ENCODE measurements at regions not wholly inside any gene's neighbourhood (a gene's known extent, or its start where the extent isn't known, plus 50 kb on each side); places are given as distances from the start of the nearest gene placed in this dataset.

DNA sequence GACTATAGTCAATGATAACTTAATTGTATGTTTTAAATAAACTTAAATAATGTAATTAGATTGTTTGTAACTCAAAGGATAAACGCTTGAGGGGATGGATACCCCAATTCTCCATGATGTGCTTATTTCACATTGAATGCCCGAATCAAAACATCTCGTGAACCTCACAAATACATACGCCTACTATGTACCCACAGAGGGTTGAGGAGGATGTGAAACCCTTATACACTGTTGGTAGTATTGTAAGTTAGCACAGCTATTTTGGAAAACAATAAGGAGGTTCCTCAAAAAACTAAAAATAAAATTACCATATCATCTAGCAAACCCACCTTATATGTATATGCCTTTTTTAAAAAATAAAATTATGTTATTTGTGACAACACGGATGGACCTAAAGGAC is 198.6 kb downstream of the MRPL39 start:
- CTCF ChIA-PET, result no interaction called here
- no peaks in the 10 kb centered on the region for H3K27me3 Mint-ChIP-seq
- no peak for DNase-seq
- peaks cover 3% of the 10 kb centered on the region for H3K4me1 Mint-ChIP-seq
- H3K27ac Mint-ChIP-seq, result no peak overlapping the region
- no peak overlapping the region for H3K4me3 Mint-ChIP-seq
- no peaks in the 10 kb centered on the region for H3K9me3 Mint-ChIP-seq (ENCODE audit: low read depth)
- peaks cover 3% of the 10 kb centered on the region for H3K36me3 Mint-ChIP-seq
- no peak for ATAC-seq

GRCh38 chr21:25406887-25407579 is 200.2 kb downstream of the MRPL39 start:
- no peaks in the 10 kb centered on the region for H3K9me3 Mint-ChIP-seq (ENCODE audit: low read depth)
- CTCF ChIA-PET, result no interaction called here
- no peak overlapping the region for H3K27ac Mint-ChIP-seq
- DNase-seq (no peak), ATAC-seq (no peak)
- no peaks in the 10 kb centered on the region for H3K27me3 Mint-ChIP-seq
- peaks cover 19% of the 10 kb centered on the region for H3K4me1 Mint-ChIP-seq
- no peak overlapping the region for H3K4me3 Mint-ChIP-seq
- peaks cover 7% of the 10 kb centered on the region for H3K36me3 Mint-ChIP-seq

GRCh38 chr21:25405984-25406383 is 201.3 kb downstream of the MRPL39 start:
- DNase-seq, result no peak
- Mint-ChIP-seq H3K36me3 (peaks cover 13% of the 10 kb centered on the region), H3K4me3 (no peak overlapping the region), H3K9me3 (ENCODE audit: low read depth) (no peaks in the 10 kb centered on the region), H3K27ac (no peak overlapping the region), H3K27me3 (peaks cover 6% of the 10 kb centered on the region), H3K4me1 (peaks cover 27% of the 10 kb centered on the region)
- ATAC-seq, result no peak
- CTCF ChIA-PET, result no interaction called here

DNA sequence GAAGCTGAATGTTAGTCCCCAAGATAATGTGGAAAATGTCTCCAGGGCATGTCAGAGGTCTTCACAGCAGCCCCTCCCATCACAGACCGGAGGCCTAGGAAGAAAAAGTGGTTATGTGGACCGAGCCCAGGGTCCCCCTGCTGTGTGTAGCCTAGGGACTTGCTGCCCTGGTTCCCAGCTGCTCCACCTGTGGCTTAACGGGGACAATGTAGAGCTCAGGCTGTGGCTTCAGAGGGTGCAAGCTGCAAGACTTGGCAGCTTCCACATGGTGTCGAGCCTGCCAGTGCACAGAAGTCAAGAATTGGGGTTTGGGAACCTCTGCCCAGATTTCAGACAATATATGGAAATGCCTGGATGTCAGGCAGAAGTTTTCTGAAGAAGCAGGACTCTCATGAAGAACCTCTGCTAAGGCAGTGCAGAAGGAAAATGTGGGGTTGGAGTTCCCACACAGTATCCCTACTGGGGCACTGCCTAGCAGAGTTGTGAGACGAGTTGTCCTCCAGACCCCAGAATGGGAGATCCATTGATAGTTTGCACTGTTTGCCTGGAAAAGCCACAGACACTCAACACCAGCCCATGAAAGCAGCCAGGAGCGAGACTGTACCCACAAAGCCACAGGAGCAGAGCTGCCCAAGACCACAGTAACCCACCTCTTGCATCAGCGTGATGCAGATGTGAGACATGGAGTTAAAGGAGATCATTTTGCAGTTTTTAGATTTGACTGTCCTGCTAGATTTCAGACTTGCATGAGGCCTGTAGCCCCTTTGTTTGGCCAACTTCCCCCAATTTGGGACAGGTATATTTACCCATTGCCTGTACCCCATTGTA is 204.9 kb downstream of the MRPL39 start:
- ATAC-seq, result peak; percentile 68

GRCh38 chr21:25400427-25400826 is 206.9 kb downstream of the MRPL39 start:
- DNase-seq (no peak), ATAC-seq (no peak)
- H3K27me3 Mint-ChIP-seq, result peaks cover 6% of the 10 kb centered on the region
- no peaks in the 10 kb centered on the region for H3K9me3 Mint-ChIP-seq (ENCODE audit: low read depth)
- H3K4me3 Mint-ChIP-seq, result no peak overlapping the region
- CTCF ChIA-PET, result interaction anchor here (0.7 kb wide), 1 partner anchor 15 kb away, joined by 3 read pairs; no protein-coding TSS in a partner anchor
- H3K27ac Mint-ChIP-seq, result no peak overlapping the region
- peaks cover 16% of the 10 kb centered on the region for H3K36me3 Mint-ChIP-seq
- H3K4me1 Mint-ChIP-seq, result peaks cover 39% of the 10 kb centered on the region

More for the DNA sequence above, 204.9 kb downstream of the MRPL39 start:
- Mint-ChIP-seq H3K4me3 (no peak overlapping the region), H3K9me3 (ENCODE audit: low read depth) (no peaks in the 10 kb centered on the region), H3K4me1 (peaks cover 28% of the 10 kb centered on the region), H3K27ac (no peak overlapping the region), H3K27me3 (peaks cover 6% of the 10 kb centered on the region), H3K36me3 (peaks cover 16% of the 10 kb centered on the region)
- DNase-seq, result peak; percentile 77
- CTCF ChIA-PET, result no interaction called here

GRCh38 chr21:25398630-25399029 is 208.7 kb downstream of the MRPL39 start:
- DNase-seq (no peak), ATAC-seq (no peak)
- Mint-ChIP-seq H3K36me3 (peaks cover 15% of the 10 kb centered on the region), H3K4me1 (peaks cover 39% of the 10 kb centered on the region), H3K9me3 (ENCODE audit: low read depth) (no peaks in the 10 kb centered on the region), H3K27me3 (peaks cover 10% of the 10 kb centered on the region), H3K4me3 (no peak overlapping the region), H3K27ac (no peak overlapping the region)
- CTCF ChIA-PET, result interaction anchor here (0.7 kb wide), 1 partner anchor 9 kb away, joined by 3 read pairs; no protein-coding TSS in a partner anchor

GRCh38 chr21:25396135-25396711 is 211.1 kb downstream of the MRPL39 start:
- CTCF ChIA-PET, result interaction anchor here (0.8 to 1.6 kb wide), 2 partner anchors 25 to 175 kb away, joined by 3 to 4 read pairs; no protein-coding TSS in a partner anchor
- H3K4me3 Mint-ChIP-seq, result peak overlapping the region; percentile 35

GRCh38 chr21:25391777-25392176 is 215.5 kb downstream of the MRPL39 start:
- DNase-seq (no peak), ATAC-seq (no peak)
- H3K36me3 Mint-ChIP-seq, result no peaks in the 10 kb centered on the region
- H3K9me3 Mint-ChIP-seq (ENCODE audit: low read depth), result no peaks in the 10 kb centered on the region
- CTCF ChIA-PET, result interaction anchor here (1.4 to 1.5 kb wide), 2 partner anchors 109 to 192 kb away, joined by 3 read pairs; no protein-coding TSS in a partner anchor
- H3K27me3 Mint-ChIP-seq, result peaks cover 7% of the 10 kb centered on the region
- H3K27ac Mint-ChIP-seq, result no peak overlapping the region
- no peak overlapping the region for H3K4me3 Mint-ChIP-seq
- peaks cover 16% of the 10 kb centered on the region for H3K4me1 Mint-ChIP-seq

More at GRCh38 chr21:25396135-25396711, 211.1 kb downstream of the MRPL39 start:
- Mint-ChIP-seq H3K36me3 (peaks cover 4% of the 10 kb centered on the region), H3K9me3 (ENCODE audit: low read depth) (no peaks in the 10 kb centered on the region), H3K27me3 (peaks cover 7% of the 10 kb centered on the region), H3K27ac (peak overlapping the region; percentile 23), H3K4me1 (peaks cover 17% of the 10 kb centered on the region)
- DNase-seq (peak; percentile 88), ATAC-seq (peak; percentile 97)

DNA sequence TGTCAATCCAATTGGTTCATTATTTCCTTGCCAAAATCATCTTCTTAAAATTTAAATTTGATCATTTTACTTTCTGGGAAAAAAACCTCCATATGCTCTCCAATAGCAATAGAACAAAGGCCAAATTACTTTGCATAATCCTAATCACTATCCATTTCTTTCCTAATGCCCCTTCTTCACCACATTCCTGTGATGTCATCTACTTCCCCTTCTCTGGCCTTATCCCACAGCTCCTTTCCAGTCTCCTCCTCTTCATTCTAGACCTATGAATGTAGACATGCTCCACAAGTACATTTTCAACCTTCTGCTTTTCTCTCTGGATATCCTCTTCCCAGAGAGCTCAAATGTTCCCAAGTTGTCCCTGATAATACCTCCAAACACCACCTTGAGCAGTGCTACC is 216.6 kb downstream of the MRPL39 start:
- no peak overlapping the region for H3K27ac Mint-ChIP-seq
- peaks cover 7% of the 10 kb centered on the region for H3K27me3 Mint-ChIP-seq
- ATAC-seq (no peak), DNase-seq (no peak)
- no peak overlapping the region for H3K4me3 Mint-ChIP-seq
- H3K36me3 Mint-ChIP-seq, result no peaks in the 10 kb centered on the region
- H3K9me3 Mint-ChIP-seq (ENCODE audit: low read depth), result no peaks in the 10 kb centered on the region
- peaks cover 10% of the 10 kb centered on the region for H3K4me1 Mint-ChIP-seq
- CTCF ChIA-PET, result interaction anchor here (1.5 kb wide), 1 partner anchor 193 kb away, joined by 3 read pairs; no protein-coding TSS in a partner anchor

GRCh38 chr21:25387665-25388064 is 219.6 kb downstream of the MRPL39 start:
- H3K4me3 Mint-ChIP-seq, result no peak overlapping the region
- no peaks in the 10 kb centered on the region for H3K9me3 Mint-ChIP-seq (ENCODE audit: low read depth)
- H3K4me1 Mint-ChIP-seq, result peaks cover 12% of the 10 kb centered on the region
- H3K27me3 Mint-ChIP-seq, result no peaks in the 10 kb centered on the region
- DNase-seq, result no peak
- no peaks in the 10 kb centered on the region for H3K36me3 Mint-ChIP-seq
- no peak for ATAC-seq
- H3K27ac Mint-ChIP-seq, result no peak overlapping the region
- CTCF ChIA-PET, result interaction anchor here (0.6 to 3.5 kb wide), 2 partner anchors 104 to 1343 kb away, joined by 4 to 21 read pairs; no protein-coding TSS in a partner anchor

DNA sequence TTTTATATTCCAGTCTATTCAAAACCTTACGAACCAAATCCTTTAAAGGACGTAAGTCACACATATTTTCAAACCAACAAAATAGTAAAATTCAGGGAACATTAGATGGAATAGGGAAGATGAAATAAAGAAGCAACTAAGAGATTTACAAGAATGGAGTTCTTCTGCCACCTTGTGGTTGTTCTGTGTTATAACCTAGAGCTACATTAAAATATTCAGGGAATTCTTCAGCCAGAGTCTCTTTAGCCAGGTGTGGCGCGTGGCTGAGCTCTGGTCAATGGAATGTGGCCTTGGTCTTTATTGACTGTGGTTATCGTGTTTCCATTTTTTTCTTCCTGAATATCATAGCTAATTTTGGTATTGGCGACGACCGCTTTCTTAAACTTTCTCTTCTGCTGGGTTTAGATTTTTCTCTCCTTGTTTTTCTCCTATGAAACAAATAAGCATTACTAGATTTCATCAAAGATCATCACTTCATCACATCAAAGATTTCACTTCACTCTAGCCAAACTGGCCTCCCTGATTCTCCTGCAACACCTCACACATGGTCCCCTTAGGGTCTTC is 221.3 kb downstream of the MRPL39 start:
- no peak for DNase-seq
- CTCF ChIA-PET, result interaction anchor here (0.6 to 3.5 kb wide), 11 partner anchors 14 to 1417 kb away, joined by 3 to 21 read pairs (median 3); no protein-coding TSS in a partner anchor
- Mint-ChIP-seq H3K36me3 (no peaks in the 10 kb centered on the region), H3K27ac (no peak overlapping the region), H3K4me3 (no peak overlapping the region), H3K9me3 (ENCODE audit: low read depth) (no peaks in the 10 kb centered on the region), H3K27me3 (peaks cover under 1% of the 10 kb centered on the region), H3K4me1 (peaks cover 12% of the 10 kb centered on the region)
- ATAC-seq, result no peak

GRCh38 chr21:25385341-25385740 is 221.9 kb downstream of the MRPL39 start:
- peaks cover 6% of the 10 kb centered on the region for H3K27me3 Mint-ChIP-seq
- H3K4me1 Mint-ChIP-seq, result peaks cover 12% of the 10 kb centered on the region
- H3K36me3 Mint-ChIP-seq, result no peaks in the 10 kb centered on the region
- H3K9me3 Mint-ChIP-seq (ENCODE audit: low read depth), result no peaks in the 10 kb centered on the region
- H3K4me3 Mint-ChIP-seq, result no peak overlapping the region
- ATAC-seq (no peak), DNase-seq (no peak)
- CTCF ChIA-PET, result interaction anchor here (0.6 to 3.5 kb wide), 7 partner anchors 15 to 1378 kb away, joined by 3 to 21 read pairs (median 3); no protein-coding TSS in a partner anchor
- no peak overlapping the region for H3K27ac Mint-ChIP-seq

GRCh38 chr21:25384782-25385181 is 222.5 kb downstream of the MRPL39 start:
- Mint-ChIP-seq H3K4me3 (no peak overlapping the region), H3K27me3 (peaks cover 8% of the 10 kb centered on the region), H3K36me3 (no peaks in the 10 kb centered on the region), H3K27ac (no peak overlapping the region), H3K9me3 (ENCODE audit: low read depth) (no peaks in the 10 kb centered on the region), H3K4me1 (peaks cover 12% of the 10 kb centered on the region)
- CTCF ChIA-PET, result interaction anchor here (1.0 to 3.5 kb wide), 4 partner anchors 16 to 107 kb away, joined by 3 to 21 read pairs (median 8); no protein-coding TSS in a partner anchor
- ATAC-seq, result no peak
- DNase-seq, result no peak
